ENCODE measurements at regions not wholly inside any gene's neighbourhood (a gene's known extent, or its start where the extent isn't known, plus 50 kb on each side); places are given as distances from the start of the nearest gene placed in this dataset.

DNA sequence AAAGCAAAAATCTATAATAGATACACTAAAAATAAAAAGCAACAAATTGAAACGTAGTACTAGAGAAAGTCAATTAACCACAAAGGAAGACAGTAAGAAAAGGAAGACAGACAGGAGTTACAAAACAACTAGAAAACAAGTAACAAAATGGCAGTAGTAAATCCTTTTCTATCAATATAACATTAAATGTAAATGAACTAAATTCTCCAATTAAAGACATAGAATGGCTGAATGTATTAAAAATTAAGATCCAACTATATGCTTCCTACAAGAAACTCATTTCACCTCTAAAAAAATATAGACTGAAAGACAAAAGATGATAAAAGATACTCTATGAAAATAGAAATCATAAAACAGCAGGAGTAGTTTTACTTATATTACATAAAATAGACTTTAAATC lies 79.1 kb downstream of the CTH start:
- no peak overlapping the region for H3K4me3 ChIP-seq (ENCODE audit: low read depth, low read length)
- TF ChIP-seq, protein P1, sequence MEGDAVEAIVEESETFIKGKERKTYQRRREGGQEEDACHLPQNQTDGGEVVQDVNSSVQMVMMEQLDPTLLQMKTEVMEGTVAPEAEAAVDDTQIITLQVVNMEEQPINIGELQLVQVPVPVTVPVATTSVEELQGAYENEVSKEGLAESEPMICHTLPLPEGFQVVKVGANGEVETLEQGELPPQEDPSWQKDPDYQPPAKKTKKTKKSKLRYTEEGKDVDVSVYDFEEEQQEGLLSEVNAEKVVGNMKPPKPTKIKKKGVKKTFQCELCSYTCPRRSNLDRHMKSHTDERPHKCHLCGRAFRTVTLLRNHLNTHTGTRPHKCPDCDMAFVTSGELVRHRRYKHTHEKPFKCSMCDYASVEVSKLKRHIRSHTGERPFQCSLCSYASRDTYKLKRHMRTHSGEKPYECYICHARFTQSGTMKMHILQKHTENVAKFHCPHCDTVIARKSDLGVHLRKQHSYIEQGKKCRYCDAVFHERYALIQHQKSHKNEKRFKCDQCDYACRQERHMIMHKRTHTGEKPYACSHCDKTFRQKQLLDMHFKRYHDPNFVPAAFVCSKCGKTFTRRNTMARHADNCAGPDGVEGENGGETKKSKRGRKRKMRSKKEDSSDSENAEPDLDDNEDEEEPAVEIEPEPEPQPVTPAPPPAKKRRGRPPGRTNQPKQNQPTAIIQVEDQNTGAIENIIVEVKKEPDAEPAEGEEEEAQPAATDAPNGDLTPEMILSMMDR (IDR thresholded peaks at IDR 0.05; ENCODE audit: insufficient read depth, low read length, poor library complexity, severe bottlenecking) = no peak
- no peaks in the 10 kb centered on the region for H3K36me3 ChIP-seq (ENCODE audit: control insufficient read depth, insufficient read depth, low read length)
- H3K27me3 ChIP-seq (ENCODE audit: control insufficient read depth, insufficient read depth, low read length) = no peaks in the 10 kb centered on the region
- DNase-seq (ENCODE audit: low read depth) = no peak

DNA sequence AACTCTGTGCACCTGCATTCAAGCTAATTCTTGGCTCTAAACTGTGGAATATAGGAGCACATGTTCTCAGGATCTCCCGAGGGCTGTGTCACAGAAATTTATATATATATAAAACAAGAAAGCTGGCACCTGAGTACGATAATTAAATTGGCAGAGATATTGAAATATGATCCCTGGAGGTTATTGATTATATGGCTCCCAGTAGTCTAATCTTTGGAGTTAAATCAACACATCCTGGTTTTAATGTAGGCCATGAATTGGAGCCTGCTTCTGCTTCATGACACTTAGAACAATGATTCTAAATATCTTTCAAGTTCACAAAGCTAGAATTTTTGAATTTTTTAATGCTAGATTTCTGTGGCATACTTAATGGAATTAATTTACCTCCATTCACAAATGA lies 84.3 kb downstream of the CTH start:
- H3K4me3 ChIP-seq (ENCODE audit: low read depth, low read length) = no peak overlapping the region
- H3K36me3 ChIP-seq (ENCODE audit: control insufficient read depth, insufficient read depth, low read length) = no peaks in the 10 kb centered on the region
- no peak for DNase-seq (ENCODE audit: low read depth)
- TF ChIP-seq, protein P1 (IDR thresholded peaks at IDR 0.05; ENCODE audit: insufficient read depth, low read length, poor library complexity, severe bottlenecking) = no peak
- H3K27me3 ChIP-seq (ENCODE audit: control insufficient read depth, insufficient read depth, low read length) = no peaks in the 10 kb centered on the region

DNA sequence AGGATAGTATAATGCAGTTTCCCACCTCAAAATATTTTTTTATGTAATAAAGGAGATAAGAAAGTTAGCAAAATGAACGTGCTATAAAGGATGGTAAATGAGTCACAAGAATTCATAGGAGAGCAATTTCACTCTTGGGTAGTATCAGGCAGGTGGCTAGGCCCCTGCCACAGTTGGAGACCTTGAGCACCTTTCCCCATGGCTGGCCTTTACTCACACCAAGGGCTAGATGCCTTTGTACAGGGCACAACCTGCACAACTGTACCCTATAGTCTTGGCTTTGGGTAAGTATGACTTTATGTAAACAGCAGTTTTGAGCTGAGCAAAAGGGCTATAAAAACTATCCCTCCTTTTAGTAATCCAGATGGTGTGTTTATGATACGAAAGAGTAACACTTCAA lies 85.1 kb downstream of the CTH start:
- Histone ChIP-seq H3K36me3 (ENCODE audit: control insufficient read depth, insufficient read depth, low read length) (no peaks in the 10 kb centered on the region), H3K27me3 (ENCODE audit: control insufficient read depth, insufficient read depth, low read length) (no peaks in the 10 kb centered on the region), H3K4me3 (ENCODE audit: low read depth, low read length) (no peak overlapping the region)
- TF ChIP-seq, protein P1 (IDR thresholded peaks at IDR 0.05; ENCODE audit: insufficient read depth, low read length, poor library complexity, severe bottlenecking) = no peak
- DNase-seq (ENCODE audit: low read depth) = no peak

DNA sequence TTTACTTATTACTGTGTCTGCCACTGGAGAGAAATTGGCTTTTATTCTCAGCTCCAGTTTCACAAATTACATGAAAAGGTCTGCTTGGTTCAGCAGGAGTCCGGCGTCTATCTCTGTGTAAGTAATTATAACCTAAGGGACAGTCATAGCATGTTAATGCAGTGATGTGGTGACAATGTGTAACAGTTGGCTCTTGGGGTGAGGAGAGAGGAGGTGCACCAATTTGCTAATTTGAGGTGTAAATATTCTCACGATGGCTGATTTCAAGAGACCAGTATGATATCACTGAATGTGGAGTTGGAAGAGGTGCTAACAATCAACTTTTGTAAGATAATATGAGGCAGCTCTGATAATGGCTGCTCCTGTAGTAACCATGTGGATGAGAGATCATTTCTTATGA lies 86.1 kb downstream of the CTH start:
- no peak overlapping the region for H3K4me3 ChIP-seq (ENCODE audit: low read depth, low read length)
- H3K36me3 ChIP-seq (ENCODE audit: control insufficient read depth, insufficient read depth, low read length) = no peaks in the 10 kb centered on the region
- TF ChIP-seq, protein P1 (IDR thresholded peaks at IDR 0.05; ENCODE audit: insufficient read depth, low read length, poor library complexity, severe bottlenecking) = no peak
- DNase-seq (ENCODE audit: low read depth) = no peak
- no peaks in the 10 kb centered on the region for H3K27me3 ChIP-seq (ENCODE audit: control insufficient read depth, insufficient read depth, low read length)

DNA sequence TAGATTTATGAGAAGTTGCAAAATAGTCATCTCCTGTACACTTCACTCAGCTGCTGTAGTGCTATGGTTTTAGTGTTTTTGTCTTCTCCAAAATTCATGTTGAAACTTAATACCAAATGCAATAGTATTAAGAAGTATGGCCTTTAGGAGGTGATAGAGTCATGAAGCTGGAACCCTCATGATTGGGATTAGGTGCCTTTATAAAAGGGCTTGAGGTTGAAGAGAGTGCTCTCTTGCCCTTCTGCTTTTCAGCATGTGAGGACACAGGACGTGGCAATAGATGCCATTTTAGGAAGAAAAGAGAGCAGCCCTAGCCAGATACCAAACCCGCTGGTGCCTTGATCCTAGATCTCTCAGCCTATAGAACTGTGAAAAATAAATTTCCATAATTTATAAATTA lies 87.6 kb downstream of the CTH start:
- H3K27me3 ChIP-seq (ENCODE audit: control insufficient read depth, insufficient read depth, low read length) = no peaks in the 10 kb centered on the region

DNA sequence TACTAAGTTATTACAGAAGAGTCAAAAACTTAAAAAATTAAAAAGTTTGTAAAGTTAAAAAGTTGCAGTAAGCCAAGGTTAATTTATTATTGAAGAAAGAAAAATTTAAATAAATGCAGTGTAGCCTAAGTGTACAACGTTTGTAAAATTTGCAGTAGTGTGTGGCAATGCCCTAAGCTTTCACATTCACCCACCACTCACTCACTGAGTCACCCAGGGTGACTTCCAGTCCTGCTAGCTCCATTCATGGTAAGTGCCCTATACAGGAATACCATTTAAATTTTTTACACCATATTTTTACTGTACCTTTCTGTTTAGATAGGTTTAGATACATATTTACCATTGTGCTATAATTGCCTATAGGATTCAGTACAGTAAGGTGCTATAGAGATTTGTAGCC lies 88.6 kb downstream of the CTH start:
- no peaks in the 10 kb centered on the region for H3K27me3 ChIP-seq (ENCODE audit: control insufficient read depth, insufficient read depth, low read length)
- H3K4me3 ChIP-seq (ENCODE audit: low read depth, low read length) = no peak overlapping the region
- H3K36me3 ChIP-seq (ENCODE audit: control insufficient read depth, insufficient read depth, low read length) = no peaks in the 10 kb centered on the region
- TF ChIP-seq, protein P1 (IDR thresholded peaks at IDR 0.05; ENCODE audit: insufficient read depth, low read length, poor library complexity, severe bottlenecking) = no peak
- DNase-seq (ENCODE audit: low read depth) = no peak

More for the DNA sequence above, 87.6 kb downstream of the CTH start:
- H3K4me3 ChIP-seq (ENCODE audit: low read depth, low read length) = no peak overlapping the region
- H3K36me3 ChIP-seq (ENCODE audit: control insufficient read depth, insufficient read depth, low read length) = no peaks in the 10 kb centered on the region
- no peak for DNase-seq (ENCODE audit: low read depth)
- TF ChIP-seq, protein P1 (IDR thresholded peaks at IDR 0.05; ENCODE audit: insufficient read depth, low read length, poor library complexity, severe bottlenecking) = no peak

Measured in kidney epithelial cell (primary cell).